GM21423 (cell line): ENCODE measurements at regions not wholly inside any gene's neighbourhood (a gene's known extent, or its start where the extent isn't known, plus 50 kb on each side); places are given as distances from the start of the nearest gene placed in this dataset.
"Not testable (repeated sequence)": the region's sequence is repeated elsewhere in the genome, so short reads cannot be mapped to it uniquely, and the experiment has no call there.

Experiments used
- ATAC-seq: cut with Tn5 transposase; IDR thresholded peaks from one replicate; pipeline ENCODE4 v1.9.1; 2021; ENCODE audit warnings: mild to moderate bottlenecking, moderate library complexity; ENCODE audit not compliant: unreplicated experiment

DNA sequence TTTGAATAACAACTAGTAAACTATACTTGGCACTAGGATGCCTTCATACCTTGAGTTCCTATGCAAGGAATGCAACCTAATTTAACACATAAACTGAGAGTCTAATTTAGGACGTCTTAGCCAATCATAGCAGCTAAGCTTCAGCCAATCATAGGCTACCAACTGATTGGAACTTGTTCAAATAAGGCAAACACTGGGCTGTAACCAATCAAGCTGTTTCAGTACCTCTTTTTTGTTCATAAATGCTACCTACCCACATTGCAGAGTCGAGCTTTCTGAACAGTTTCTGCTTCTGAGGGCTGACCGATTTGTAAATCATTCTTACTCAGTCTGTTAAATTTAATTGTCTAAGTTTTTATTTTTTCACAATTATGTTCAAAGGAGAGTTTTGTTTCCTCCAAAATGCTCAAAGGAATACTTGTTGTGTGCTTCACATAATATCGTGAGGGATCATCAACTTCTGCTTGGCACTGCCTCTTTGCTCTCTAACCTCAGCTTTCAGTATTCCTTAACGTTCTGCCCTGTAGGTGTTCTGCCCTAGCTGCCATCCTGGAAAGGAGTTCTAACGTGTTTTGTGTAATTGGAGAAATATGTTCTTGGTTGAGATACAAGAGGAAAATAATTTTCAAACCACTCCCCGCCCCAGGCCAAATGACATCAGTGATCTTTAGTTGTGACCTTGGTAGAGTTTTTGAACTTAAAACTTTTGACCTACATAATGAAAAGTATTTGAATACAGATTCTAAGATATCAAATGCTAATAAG, 380.4 kb upstream of the MIS18BP1 start:
- ATAC-seq = no peak

DNA sequence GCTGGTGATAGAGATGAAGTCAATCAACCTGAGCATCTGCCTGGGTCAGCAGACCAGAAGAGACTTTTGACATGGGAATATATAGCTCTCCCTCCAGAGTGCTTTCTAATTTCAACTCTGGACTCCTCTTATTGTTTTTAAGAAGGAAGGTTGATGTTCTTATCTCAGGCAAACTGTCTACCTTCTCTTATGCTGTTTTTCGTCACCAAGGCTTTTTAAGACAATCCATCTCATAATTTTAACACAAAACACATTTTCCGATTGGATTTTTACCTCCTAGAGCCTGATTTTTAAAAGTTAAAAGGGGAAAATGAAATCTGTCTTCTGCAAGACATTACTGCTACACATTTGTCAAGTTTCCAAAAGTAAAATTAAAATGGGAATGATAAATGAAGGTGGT, 368.7 kb upstream of the MIS18BP1 start:
- no peak for ATAC-seq

DNA sequence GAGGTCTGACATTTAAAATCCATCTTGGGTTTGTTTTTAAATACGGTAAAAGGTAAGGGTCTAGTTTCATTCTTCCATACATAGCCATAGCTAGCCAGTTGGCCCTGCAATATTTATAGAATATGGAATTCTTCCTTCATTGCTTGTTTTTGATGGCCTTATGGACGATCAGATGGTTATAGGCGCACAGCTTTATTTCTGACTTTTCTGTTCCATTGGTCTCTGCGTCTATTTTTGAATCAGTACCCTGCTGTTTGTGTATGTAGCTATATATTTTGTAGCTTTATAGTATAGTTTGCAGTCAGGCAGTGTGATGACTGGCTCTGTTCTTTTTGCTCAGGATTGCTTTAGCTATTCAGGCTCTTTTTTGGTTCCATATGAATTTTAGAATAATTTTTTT, 366.8 kb upstream of the MIS18BP1 start:
- ATAC-seq = no peak

DNA sequence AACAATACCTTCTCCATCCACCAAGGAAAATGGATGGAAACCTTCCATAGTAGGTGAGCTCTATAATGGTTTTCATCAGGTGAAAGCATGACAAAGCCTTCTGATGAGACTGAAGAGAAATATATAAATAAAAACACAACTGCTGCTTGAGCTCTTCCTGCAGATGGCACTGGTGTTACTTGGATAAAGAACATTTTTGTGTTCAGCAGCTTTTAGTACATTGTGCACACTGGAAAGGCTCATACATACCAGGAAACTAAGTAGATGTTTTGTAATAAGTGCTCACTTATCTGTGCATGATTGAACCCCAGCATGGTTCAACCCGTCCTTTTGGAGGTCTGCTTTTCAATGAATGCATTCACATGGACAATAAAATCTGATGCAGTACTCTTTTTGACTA, 357.3 kb upstream of the MIS18BP1 start:
- ATAC-seq = no peak

DNA sequence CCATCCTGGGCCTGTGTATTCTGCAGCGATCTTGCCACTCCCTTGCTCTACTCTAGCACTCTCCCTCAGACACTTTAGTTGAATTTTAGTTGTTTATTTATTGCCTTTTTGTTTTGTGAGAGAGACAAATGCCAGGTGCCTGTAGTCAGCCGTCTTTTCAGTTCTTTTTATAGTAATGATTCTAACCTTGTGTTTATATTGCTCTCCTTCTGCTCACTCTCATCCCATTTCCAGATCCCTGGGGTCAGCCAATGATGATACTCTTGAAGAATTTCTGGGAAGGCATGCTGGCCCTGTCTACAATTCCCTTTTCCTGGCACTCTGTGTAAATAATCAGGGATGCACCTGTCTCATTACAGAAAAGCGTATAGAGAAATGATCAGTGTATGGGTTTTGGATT, 334.1 kb upstream of the MIS18BP1 start:
- no peak for ATAC-seq

DNA sequence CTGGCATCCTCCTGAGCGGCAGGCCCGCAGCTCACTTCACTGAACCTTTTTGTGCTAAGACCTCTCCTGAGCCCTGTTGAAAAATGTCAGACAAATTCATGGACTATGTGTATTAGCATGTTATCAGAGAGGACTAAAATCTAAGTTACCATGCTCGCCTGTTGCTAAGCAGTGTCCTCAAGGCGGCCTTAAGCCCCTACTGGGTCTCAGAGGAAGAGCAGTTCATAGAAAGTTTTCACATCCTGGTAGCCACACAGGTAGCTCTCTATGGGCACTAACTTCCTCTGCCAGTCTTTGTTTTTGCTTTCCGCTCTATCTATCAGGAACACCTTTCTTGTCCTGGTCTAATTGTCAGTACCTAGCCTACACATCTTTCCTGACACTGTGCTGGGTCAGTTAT, 306.6 kb upstream of the MIS18BP1 start:
- ATAC-seq = no peak

DNA sequence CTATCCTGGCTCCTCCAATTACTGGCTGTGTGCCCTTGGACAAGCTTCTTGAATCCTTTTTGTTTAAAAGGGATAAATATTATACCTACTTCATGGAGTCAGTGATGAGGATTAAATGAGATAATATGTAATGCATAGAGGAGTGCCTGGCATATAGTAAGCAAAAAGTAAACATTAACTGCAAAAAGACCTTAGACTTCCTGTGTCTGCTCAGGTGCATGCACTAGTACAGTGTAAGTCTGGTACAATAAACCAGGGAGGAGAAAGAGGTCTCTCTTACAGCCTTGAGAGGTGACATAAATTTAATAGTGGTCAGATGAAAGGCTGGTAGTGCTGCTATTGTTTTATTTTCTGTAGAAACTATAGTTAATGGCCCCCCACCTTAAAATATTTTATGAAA, 305.2 kb upstream of the MIS18BP1 start:
- no peak for ATAC-seq

DNA sequence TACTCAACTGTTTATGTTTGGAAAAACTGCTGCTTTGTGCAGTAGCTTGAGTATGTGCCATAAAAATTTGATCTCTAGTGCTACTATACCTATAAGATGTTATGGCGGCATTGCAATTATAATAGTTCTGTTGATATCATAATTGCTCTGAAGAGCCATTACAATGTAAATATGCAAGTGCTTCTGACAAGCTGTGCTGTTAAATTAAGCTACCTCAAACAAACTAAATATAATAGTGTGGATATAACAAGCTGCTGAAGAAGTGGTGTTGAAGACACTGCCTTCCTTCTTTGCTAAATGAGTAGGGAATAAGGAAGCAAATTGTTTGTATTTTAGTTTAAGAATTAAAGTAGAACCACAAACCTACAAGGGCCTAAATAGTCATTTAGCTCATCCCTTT, 301.0 kb upstream of the MIS18BP1 start:
- no peak for ATAC-seq

DNA sequence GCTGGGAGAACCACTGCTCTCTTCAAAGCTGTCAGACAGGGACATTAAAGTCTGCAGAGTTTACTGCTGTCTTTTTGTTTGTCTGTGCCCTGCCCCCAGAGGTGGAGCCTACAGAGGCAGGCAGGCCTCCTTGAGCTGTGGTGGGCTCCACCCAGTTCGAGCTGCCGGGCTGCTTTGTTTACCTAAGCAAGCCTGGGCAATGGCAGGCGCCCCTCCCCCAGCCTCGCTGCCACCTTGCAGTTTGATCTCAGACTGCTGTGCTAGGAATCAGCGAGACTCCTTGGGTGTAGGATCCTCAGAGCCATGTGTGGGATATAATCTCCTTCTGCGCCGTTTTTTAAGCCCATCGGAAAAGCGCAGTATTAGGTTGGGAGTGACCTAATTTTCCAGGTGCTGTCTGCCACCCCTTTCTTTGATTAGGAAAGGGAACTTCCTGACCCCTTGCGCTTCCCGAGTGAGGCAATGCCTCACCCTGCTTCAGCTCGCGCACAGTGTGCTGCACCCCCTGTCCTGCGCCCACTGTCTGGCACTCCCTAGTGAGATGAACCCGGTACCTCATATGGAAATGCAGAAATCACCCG, 298.3 kb upstream of the MIS18BP1 start:
- not testable (repeated sequence) for ATAC-seq

DNA sequence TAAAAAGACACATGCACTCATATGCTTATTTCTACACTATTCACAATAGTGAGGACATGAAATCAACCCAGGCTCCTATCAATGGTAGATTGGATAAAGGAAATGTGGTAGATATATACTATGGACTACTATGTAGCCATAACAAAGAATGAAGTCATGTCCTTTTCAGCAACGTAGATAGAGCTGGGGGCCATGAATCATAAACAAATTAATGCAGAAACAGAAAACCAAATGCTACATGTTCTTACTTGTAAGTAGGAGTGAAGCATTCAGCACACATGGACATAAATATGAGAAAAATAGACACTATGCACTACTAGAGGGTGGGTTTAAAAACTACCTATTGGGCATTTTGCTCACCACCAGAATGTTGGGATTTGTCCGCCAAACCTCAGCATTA, 278.0 kb upstream of the MIS18BP1 start:
- ATAC-seq = no peak

DNA sequence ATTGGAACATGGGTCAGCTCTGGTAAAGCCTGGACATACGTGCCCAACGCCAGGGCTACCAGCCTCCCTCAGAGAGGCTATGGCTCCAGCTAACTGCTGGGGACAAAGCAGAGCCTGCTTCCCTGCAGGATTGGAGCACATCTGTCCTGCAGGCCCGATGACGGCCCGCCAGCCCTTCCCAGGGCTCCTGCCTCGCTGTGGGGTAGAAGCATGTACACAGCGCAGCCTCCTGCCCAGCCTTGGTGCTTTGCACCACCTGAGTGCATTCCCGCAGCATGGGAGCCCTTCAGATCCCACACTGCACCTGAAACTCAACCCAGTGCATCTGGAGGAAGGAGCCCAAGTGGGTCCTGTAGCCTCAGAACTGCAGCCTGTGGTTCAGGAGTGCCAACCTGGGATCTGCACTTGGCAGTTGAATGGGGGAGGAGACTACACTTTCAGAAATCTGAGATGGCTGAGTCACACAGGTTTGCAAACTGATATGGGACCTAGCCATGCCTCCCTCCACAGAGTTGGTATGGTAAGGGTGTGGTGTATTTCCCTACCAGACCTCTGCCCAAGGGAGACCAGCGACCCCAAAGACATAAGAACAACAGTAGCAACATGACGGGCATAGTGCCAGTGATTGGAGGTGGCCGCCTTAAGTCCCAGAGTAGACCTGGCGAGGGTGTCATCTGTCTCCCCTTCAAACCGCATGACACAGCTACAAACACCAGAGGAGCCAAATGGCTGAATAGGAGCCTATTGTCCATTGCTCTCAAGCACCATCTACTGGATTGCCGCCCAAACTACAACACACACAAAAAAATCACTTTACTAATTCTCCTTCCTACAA, 273.9 kb upstream of the MIS18BP1 start:
- no peak for ATAC-seq

DNA sequence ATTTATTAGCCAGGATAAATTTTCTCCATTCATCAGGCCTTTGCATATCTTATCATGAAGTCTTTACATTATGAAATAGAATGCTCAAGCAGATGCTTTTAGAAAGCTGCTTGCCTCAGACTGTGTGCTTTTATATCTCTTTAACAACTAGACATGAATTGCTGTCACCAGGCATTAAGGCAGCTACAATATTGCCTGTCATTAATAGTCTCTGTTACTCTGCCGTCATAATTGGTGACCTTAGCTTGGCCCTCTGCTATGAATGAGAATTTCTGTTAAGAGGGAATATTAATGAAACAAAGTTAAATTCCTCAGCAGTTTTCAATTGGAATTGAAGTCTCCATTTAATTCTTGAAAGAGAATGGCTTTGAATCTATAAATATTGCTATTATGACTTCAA, 266.8 kb upstream of the MIS18BP1 start:
- ATAC-seq = no peak

DNA sequence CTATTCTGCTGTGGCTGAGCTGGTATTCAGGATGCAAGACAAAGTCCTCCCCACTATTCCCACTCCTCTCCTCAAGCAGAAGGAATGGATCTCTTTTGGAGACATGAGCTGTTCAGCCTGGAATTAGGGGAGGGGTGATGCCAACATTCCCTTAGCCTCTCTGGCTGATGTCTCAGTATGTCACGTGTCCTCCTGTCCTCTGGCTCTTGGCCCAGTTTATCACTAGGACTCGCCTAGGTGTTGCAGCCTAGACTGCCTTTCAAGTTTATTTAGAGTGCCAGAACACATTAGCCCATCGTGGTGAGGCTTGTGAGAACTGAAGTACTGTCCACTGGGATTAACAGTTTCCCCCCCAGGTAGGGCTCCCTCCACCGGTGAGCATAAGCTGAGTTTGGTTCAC, 239.9 kb upstream of the MIS18BP1 start:
- no peak for ATAC-seq

DNA sequence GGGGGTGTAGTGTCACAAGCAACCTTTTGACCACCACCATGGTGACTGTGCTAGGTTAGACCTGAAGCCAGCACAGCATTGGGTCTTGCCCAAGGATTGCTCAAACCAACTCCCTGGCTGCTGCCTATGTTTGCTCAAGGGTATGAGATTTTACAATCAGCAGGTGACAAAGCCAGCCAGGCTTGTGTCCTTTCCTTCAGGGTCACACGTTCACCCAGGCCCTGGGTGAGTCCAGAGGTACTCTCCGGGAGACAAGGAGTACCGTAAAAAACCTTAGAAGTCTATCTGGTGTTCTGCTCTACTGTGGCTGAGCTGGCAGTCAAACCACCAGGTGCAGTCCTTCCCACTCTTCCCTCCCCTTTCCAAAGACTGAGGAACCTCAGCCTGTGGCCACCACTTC, 238.9 kb upstream of the MIS18BP1 start:
- ATAC-seq = no peak

DNA sequence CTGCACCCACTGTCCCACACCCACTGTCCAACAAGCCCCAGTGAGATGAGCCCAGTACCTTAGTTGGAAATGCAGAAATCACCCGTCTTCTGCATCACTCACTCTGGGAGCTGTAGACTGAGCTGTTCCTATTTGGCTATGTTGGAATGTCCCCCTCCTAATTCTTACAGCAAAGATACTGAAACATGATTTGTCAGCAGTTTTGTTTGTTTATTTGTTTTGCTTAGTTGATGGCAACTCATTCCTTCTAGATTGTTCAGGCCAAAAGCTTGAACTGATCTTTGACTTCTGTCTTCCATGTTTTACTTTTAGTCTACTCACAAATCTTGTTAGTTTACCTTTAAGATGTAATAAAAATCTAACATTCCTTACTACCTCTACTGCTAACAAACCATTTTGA, 233.6 kb upstream of the MIS18BP1 start:
- ATAC-seq = no peak

DNA sequence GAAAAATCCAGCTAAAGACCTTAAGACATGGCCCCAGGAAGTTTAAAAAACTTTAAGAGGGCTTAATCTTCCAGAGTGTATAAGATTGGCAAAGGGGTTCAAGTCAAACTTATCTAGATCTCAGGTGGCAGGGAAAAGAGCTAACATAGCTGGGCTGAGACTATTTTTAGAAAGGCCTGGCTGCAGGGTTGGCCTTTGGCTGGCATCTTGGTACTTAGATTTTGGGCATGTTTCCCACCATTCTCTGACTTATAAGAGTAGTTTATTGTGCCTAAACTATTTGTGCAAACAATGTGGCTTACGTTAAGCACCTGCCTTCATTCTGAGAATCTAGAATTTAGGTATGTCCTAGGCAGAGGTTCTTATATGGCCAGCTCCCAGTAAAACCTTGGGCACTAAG, 214.0 kb upstream of the MIS18BP1 start:
- ATAC-seq = no peak

DNA sequence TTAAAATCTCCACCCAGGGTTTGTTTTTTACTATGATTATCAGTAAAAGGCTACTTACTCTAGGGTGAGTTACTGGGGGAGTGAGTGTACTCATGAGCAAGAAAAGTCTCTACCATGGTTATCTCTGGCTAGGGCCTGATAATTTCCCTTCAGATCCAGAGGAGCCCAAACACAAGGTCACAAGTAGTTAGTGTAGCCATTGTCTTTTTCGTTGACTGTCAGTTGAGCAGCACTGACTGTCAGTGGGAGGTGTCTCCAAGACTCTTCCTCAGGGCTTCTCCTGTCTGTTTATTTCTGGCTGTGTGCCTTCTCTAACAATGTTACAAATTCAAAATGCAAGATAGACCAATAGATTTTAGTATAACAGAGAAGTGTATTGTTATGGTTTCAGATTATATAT, 181.2 kb upstream of the MIS18BP1 start:
- ATAC-seq = no peak

DNA sequence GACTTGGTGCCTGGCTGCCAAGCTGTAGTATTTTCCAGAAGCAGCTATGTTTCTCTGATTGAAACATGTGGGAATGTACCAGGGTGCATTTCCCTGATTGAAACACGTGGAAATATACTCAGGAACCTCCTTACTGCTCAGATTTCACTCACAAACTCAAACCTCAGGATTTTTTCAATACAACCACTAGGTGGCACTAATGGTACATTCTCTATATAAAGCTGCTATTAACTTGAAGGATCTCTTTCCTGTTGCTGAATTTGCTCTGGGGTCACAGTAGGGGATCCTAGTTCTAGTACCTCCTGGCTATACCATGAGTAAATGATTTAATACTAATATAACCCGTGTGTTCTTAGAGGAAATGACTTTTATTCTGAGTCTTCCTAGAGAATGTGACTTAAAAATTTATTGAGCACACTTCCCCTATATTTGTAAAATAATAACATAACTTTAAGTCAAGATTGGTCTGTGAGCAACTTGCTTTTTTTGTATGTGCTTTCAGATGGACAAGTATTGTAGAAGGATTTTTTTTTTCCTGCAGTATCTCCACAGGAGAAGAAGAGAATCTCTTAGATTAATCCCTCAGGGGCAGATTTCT, 173.8 kb upstream of the MIS18BP1 start:
- no peak for ATAC-seq

DNA sequence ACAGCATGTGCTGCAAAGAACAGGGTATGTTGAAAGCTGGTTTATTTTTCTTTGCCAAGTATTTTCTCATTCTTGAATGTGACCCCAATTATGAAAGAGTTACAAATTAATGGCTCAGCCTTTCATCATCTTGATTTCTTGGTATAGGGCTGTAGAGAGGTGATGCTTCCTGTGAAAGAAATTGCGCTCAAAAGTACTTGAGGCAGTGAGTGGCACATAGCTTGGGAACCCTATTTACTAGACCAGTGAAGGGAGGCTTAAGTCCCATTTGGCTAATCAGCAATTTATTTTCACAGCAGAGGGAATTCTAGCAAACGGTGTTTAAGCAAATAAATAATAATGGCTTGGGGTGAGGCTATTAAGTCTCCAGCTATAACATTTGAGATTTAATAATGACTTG, 153.9 kb upstream of the MIS18BP1 start:
- ATAC-seq = no peak

DNA sequence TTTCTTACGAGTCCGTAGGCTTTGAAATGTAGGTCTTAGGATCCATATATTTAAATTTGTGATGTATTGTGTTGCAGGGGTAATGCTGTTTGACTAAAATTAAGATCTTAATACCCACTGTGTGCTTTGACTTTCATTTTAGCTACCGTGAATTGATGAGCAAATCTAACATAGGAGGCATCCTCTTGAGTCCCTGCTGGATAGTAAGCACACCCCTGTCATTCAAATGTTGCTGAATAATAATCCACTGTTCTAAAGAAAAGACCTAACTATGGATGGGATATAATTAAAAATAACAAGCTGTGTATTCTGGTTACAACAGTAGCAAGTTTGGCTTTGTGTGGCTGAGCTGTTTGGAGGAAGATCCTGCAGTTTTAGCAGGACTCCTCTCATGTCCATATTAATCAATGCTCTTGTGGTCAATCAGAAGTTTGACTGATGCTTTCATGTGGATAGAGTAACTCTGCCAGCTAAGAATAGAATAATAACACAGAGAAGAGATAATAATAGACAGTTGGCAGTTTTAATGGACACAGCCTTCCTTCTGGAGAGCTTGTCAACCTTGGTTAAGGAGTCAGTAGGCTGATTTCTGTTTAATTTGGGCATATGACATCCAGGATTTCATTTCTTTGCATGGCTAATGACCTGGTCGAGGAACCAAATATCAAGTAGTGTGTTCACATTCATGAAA, 148.1 kb upstream of the MIS18BP1 start:
- ATAC-seq = no peak

DNA sequence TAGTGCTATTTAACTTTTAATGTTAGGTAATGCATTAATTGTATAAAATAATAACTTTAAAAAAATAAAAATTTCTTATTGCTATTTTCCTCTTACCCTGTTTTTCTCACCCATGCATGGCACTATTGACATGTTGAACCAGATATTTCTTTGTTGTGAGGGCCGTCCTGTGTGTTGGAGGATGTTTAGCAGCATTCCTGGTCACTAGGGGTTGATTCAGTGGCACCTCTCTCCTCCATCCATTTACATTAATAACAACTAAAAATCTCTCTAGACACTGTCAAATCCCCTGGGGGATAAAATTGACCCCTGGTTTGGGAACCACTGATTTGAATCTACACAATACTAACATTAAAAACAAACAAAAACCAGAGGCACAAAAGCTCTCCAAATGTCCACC, 147.5 kb upstream of the MIS18BP1 start:
- ATAC-seq = no peak
